Mucosa of descending colon (tissue), 3 donors: ENCODE measurements at regions not wholly inside any gene's neighbourhood (a gene's known extent, or its start where the extent isn't known, plus 50 kb on each side); places are given as distances from the start of the nearest gene placed in this dataset.

Experiments used
- ATAC-seq: fragments of 200-7000 bp; cut with Tn5 transposase; one replicate; pipeline ENCODE4 v1.9.1; 2020; ENCODE audit warnings: mild to moderate bottlenecking, moderate library complexity
- DNase-seq, 3 donors: peaks; one replicate each; pipeline ENCODE4 v3.0.0-alpha.2; 2020
- H3K36me3 ChIP-seq: fragments of 200-600 bp; one replicate; pipeline ENCODE4 v1.8.0; 2021; ENCODE audit warnings: low read depth, mild to moderate bottlenecking
- H3K4me1 ChIP-seq: fragments of 200-600 bp; one replicate; pipeline ENCODE4 v1.8.0; 2021; ENCODE audit warnings: low read depth, mild to moderate bottlenecking
- H3K4me3 ChIP-seq: fragments of 200-600 bp; one replicate; pipeline ENCODE4 v1.8.0; 2021; ENCODE audit warnings: mild to moderate bottlenecking
- H3K9me3 ChIP-seq: fragments of 200-600 bp; one replicate; pipeline ENCODE4 v1.8.0; 2021; ENCODE audit warnings: mild to moderate bottlenecking
- intact Hi-C, 2 donors: fragments of 100-400 bp; cut with DNase I in 1 of 2; cut with micrococcal nuclease in 1 of 2; formaldehyde crosslinking; loops; one replicate each; pipeline versions ENCODE4 v1.11.0 to v1.11.1; 2022; cut with DNase I, micrococcal nuclease
- TF ChIP-seq, protein P1 (sequence below): fragments of 200-600 bp; IDR thresholded peaks from one replicate; pipeline ENCODE4 v1.8.0; 2022; ENCODE audit warnings: antibody characterized with exemption, mild to moderate bottlenecking
- donor health status: DM: no; HTN: no; CAD: no; lungs with moderate emphysema.
- donor health status: DM: no; HTN: no; CAD: no.
- donor health status: DM: no; HTN: yes; CAD: no.

DNA sequence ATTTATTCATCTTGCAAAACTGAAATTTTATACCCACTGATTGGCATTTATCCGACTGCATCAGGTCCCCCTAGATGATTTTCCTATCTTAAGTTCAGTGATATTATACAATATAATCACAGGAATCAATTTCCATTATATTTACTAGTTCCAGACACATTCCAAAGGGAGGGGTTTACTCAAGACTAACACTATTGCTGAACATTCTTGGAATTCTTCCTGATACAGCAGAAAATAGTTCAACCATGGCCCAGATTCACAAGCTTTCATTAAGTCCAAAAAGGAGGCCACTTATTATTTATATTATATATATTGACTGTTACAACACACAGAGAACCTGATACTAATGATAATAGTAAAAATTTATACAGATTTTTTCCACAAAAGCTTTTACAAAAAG is 2353.6 kb downstream of the PCDH7 start:
- ATAC-seq: no peak
- H3K9me3 ChIP-seq: no peaks in the 10 kb centered on the region
- TF ChIP-seq, protein P1, sequence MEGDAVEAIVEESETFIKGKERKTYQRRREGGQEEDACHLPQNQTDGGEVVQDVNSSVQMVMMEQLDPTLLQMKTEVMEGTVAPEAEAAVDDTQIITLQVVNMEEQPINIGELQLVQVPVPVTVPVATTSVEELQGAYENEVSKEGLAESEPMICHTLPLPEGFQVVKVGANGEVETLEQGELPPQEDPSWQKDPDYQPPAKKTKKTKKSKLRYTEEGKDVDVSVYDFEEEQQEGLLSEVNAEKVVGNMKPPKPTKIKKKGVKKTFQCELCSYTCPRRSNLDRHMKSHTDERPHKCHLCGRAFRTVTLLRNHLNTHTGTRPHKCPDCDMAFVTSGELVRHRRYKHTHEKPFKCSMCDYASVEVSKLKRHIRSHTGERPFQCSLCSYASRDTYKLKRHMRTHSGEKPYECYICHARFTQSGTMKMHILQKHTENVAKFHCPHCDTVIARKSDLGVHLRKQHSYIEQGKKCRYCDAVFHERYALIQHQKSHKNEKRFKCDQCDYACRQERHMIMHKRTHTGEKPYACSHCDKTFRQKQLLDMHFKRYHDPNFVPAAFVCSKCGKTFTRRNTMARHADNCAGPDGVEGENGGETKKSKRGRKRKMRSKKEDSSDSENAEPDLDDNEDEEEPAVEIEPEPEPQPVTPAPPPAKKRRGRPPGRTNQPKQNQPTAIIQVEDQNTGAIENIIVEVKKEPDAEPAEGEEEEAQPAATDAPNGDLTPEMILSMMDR: no peak
- no peaks in the 10 kb centered on the region for H3K36me3 ChIP-seq
- no peak for DNase-seq
- intact Hi-C loops: no loop called here
- no peaks in the 10 kb centered on the region for H3K4me1 ChIP-seq
- H3K4me3 ChIP-seq: no peak overlapping the region

- no peak for DNase-seq
- Histone ChIP-seq H3K4me3 (no peak overlapping the region), H3K4me1 (no peaks in the 10 kb centered on the region), H3K9me3 (no peaks in the 10 kb centered on the region), H3K36me3 (no peaks in the 10 kb centered on the region)
- no peak for ATAC-seq
- intact Hi-C loops: no loop called here
- TF ChIP-seq, protein P1: no peak
Observed at GRCh38 chr4:33078145-33078544, 2358.0 kb downstream of the PCDH7 start.

DNA sequence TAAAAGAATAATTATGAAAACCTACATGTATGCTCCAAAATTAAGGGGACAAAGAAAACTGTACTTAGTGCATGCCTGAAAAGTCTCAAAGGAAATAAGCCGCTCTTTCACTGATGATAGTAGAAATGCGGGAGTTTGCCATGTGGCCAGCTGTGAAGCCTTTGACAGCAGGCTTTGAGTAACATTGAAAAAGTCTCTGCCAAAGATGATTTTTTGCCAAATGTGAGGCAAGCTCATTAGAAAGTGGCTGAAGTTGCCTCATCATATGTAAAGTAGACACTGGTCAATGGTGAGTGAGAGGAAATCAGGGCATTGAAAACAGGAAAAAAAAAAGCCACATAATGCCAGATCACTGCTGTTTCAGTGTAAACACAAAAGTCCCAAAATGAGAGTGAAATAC is 2360.1 kb downstream of the PCDH7 start:
- Histone ChIP-seq H3K4me3 (no peak overlapping the region), H3K4me1 (no peaks in the 10 kb centered on the region), H3K36me3 (no peaks in the 10 kb centered on the region), H3K9me3 (no peaks in the 10 kb centered on the region)
- ATAC-seq (no peak), DNase-seq (no peak)
- TF ChIP-seq, protein P1: no peak
- intact Hi-C loops: no loop called here

DNA sequence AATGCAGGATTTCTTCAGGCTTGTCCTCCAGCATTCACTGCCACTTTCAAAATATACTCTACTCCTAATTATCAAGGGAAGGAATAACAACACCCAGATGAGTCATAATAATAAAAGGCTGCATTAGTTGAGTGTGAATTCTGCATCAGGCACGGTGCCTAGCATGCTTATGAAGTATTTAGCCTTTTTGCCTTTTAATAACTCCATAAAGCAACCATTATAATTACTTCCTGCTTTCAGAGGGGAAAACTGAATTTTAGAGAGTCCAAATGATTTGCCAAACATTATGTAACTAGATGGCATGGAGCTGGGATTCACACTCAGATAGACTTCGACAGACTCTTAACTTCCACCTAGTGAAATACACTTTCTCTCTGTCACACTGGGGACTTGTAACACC is 2365.5 kb downstream of the PCDH7 start:
- no peaks in the 10 kb centered on the region for H3K4me1 ChIP-seq
- intact Hi-C loops: no loop called here
- no peak overlapping the region for H3K4me3 ChIP-seq
- DNase-seq (no peak), ATAC-seq (no peak)
- TF ChIP-seq, protein P1: no peak
- no peaks in the 10 kb centered on the region for H3K9me3 ChIP-seq
- H3K36me3 ChIP-seq: no peaks in the 10 kb centered on the region

DNA sequence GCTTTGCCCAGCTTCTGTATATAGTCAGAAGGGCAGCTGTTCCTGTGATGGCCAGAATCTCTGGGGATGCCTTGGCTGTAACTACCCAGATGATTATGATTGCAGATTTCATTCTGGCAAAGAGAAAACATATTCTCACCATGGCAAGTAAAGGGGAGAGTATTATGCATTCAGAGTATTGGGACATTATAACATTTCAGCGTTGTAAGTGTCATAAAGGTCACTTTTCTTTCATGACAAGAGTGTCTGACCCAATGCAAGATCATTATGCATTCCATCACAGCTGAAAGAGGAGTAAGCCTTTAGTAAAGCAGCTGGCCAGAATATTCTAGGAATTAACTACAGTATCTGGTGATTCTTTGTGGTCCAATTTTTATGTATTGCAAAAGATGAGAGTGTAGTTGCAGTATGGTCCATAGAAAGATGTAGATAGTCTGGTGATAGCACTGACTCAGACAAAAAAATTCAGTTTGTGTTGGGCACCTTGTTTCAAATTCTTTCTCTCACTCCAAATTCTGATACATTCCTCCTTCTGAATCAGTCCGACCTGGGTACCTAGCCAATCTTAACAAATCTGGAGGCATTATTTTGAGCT is 2366.3 kb downstream of the PCDH7 start:
- no peaks in the 10 kb centered on the region for H3K4me1 ChIP-seq
- no peak for ATAC-seq
- no peaks in the 10 kb centered on the region for H3K36me3 ChIP-seq
- no peak overlapping the region for H3K4me3 ChIP-seq
- intact Hi-C loops: no loop called here
- TF ChIP-seq, protein P1: no peak
- H3K9me3 ChIP-seq: no peaks in the 10 kb centered on the region
- DNase-seq: no peak

DNA sequence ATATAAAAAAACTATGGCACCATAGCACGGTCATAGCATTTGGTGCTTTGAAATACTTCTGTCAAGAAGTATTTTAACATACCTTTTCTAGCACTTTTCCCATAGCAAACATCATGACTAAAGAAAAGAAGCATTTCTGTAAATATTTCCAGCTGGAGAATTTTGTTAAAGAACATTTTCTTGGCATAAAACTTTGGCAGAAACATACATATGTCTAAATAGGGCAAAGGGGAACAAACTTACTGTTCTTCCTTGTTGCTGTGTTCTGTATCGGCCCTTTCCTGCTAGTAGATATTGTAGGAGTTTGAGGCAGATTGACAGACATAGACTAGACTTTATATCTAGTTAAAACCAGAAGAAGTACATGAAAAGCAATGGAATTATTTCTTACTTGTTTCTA is 2368.5 kb downstream of the PCDH7 start:
- ATAC-seq (no peak), DNase-seq (no peak)
- intact Hi-C loops: no loop called here
- no peak overlapping the region for H3K4me3 ChIP-seq
- H3K9me3 ChIP-seq: no peaks in the 10 kb centered on the region
- no peaks in the 10 kb centered on the region for H3K36me3 ChIP-seq
- H3K4me1 ChIP-seq: no peaks in the 10 kb centered on the region
- TF ChIP-seq, protein P1: no peak
